Kidney (tissue), 13 donors: ENCODE measurements at regions not wholly inside any gene's neighbourhood (a gene's known extent, or its start where the extent isn't known, plus 50 kb on each side); places are given as distances from the start of the nearest gene placed in this dataset.
A peak's percentile ranks its signal among the peaks of the same experiment; 100 is the strongest.

Experiments used
- DNase-seq, 5 donors: peaks; one replicate each; pipeline ENCODE4 v3.0.0-alpha.2; 2013 to 2020
- FAIRE-seq: peaks from 2 replicates; lab custom pipeline; 2012; peaks lifted over from hg19 to GRCh38; lab: Jason Lieb, UNC
- H3K27ac ChIP-seq, 2 donors: one replicate each; pipeline ENCODE4 v1.7.0; 2013; ENCODE audit warnings: low read depth in 2 of 2, low read length in 2 of 2, inconsistent platforms in 1 of 2
- H3K27me3 ChIP-seq: one replicate; pipeline ENCODE4 v1.7.1; 2013; ENCODE audit warnings: low read length, inconsistent platforms; ENCODE audit not compliant: control insufficient read depth, insufficient read depth
- H3K36me3 ChIP-seq, 3 donors: one replicate each; pipeline versions ENCODE4 v1.7.0 to v1.7.1; 2013; ENCODE audit warnings: low read length in 3 of 3, control low read depth in 1 of 3, inconsistent platforms in 1 of 3; ENCODE audit not compliant: insufficient read depth in 3 of 3, control insufficient read depth in 2 of 3
- H3K4me1 ChIP-seq, 3 donors: one replicate each; pipeline versions ENCODE4 v1.7.0 to v1.7.1; 2013; ENCODE audit warnings: low read length in 3 of 3, inconsistent platforms in 1 of 3, low read depth in 1 of 3; ENCODE audit not compliant: control insufficient read depth in 2 of 3, insufficient read depth in 2 of 3
- H3K4me3 ChIP-seq, 3 donors: one replicate each; pipeline versions ENCODE4 v1.7.0 to v1.8.1; 2013; ENCODE audit warnings: low read length in 3 of 3, control low read depth in 1 of 3, inconsistent platforms in 1 of 3
- H3K9ac ChIP-seq, 3 donors: one replicate each; pipeline versions ENCODE4 v1.7.0 to v1.7.1; 2013; ENCODE audit warnings: low read length in 3 of 3, control low read depth in 1 of 3, inconsistent platforms in 1 of 3
- H3K9me3 ChIP-seq, 3 donors: one replicate each; pipeline versions ENCODE4 v1.7.0 to v1.7.1; 2013; ENCODE audit warnings: low read length in 3 of 3, control low read depth in 1 of 3, inconsistent platforms in 1 of 3; ENCODE audit not compliant: control insufficient read depth in 2 of 3, insufficient read depth in 1 of 3
- intact Hi-C: fragments of 100-400 bp; cut with DNase I; formaldehyde crosslinking; loops from one replicate; pipeline ENCODE4 v1.11.1; 2022
- TF ChIP-seq, protein P1 (sequence below): IDR thresholded peaks from 3 replicates; pipeline ENCODE4 v1.5.1; 2012; ENCODE audit warnings: mild to moderate bottlenecking, moderate library complexity, borderline replicate concordance; ENCODE audit not compliant: insufficient read depth; ENCODE audit errors: extremely low read depth
- donor health status: control.
- donor health status: control.
- donor health status: control.
- donor health status: control.
- donor health status: control.
- donor health status: DM: yes; HTN: yes; CAD: no.
- donor health status: Normal renal cell carcinoma (clear cell type).

GRCh38 chr20:20778676-20779075 lies 66.2 kb upstream of the RALGAPA2 start:
- TF ChIP-seq, protein P1, sequence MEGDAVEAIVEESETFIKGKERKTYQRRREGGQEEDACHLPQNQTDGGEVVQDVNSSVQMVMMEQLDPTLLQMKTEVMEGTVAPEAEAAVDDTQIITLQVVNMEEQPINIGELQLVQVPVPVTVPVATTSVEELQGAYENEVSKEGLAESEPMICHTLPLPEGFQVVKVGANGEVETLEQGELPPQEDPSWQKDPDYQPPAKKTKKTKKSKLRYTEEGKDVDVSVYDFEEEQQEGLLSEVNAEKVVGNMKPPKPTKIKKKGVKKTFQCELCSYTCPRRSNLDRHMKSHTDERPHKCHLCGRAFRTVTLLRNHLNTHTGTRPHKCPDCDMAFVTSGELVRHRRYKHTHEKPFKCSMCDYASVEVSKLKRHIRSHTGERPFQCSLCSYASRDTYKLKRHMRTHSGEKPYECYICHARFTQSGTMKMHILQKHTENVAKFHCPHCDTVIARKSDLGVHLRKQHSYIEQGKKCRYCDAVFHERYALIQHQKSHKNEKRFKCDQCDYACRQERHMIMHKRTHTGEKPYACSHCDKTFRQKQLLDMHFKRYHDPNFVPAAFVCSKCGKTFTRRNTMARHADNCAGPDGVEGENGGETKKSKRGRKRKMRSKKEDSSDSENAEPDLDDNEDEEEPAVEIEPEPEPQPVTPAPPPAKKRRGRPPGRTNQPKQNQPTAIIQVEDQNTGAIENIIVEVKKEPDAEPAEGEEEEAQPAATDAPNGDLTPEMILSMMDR, result no peak
- no peak for DNase-seq
- intact Hi-C loops, result no loop called here
- Histone ChIP-seq H3K4me1 (no peaks in the 10 kb centered on the region), H3K9ac (no peak overlapping the region), H3K27ac (no peak overlapping the region), H3K4me3 (no peak overlapping the region), H3K27me3 (no peaks in the 10 kb centered on the region), H3K9me3 (no peaks in the 10 kb centered on the region), H3K36me3 (no peaks in the 10 kb centered on the region)
- FAIRE-seq, result no peak

- TF ChIP-seq, protein P1, result no peak
- Histone ChIP-seq H3K9me3 (no peaks in the 10 kb centered on the region), H3K27ac (no peak overlapping the region), H3K4me1 (no peaks in the 10 kb centered on the region), H3K9ac (no peak overlapping the region), H3K4me3 (no peak overlapping the region), H3K36me3 (no peaks in the 10 kb centered on the region), H3K27me3 (no peaks in the 10 kb centered on the region)
- DNase-seq (no peak), FAIRE-seq (no peak)
- intact Hi-C loops, result no loop called here
Observed at GRCh38 chr20:20772497-20773085, 60.1 kb upstream of the RALGAPA2 start.

DNA sequence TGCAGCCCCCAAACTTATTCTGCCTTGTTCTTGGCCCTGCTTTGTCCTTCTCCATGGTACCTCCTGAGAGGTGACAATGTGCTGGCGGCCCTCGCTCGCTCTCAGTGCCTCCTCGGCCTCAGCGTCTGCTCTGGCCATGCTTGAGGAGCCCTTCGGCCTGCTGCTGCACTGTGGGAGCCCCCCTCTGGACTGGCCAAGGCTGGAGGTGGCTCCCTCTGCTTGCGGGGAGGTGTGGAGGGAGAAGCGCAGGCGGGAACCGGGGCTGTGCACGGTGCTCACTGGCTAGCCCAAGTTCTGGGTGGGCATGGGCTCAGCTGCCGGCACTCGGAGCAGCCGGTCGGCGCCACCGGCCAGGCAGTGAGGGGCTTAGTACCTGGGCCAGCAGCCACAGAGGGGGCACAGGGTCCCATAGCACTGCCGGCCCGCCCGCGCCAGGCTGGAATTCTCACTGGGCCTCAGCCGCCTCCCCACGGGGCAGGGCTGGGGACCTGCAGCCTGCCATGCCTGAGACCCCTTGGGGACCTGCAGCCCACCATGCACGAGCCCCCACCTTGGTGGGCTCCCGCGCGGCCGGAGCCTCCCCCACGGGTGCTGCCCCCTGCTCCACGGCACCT lies 55.9 kb upstream of the RALGAPA2 start:
- no peak for FAIRE-seq
- Histone ChIP-seq H3K36me3 (no peaks in the 10 kb centered on the region), H3K9me3 (no peaks in the 10 kb centered on the region), H3K4me3 (no peak overlapping the region), H3K9ac (no peak overlapping the region), H3K27me3 (no peaks in the 10 kb centered on the region), H3K27ac (no peak overlapping the region), H3K4me1 (peaks cover 0 to 2% (median 0%) of the 10 kb centered on the region in 3 donors)
- DNase-seq, result peak in 1 of 5 donors; percentile 58
- intact Hi-C loops, result no loop called here
- TF ChIP-seq, protein P1, result no peak
